ENCODE measurements at regions not wholly inside any gene's neighbourhood (a gene's known extent, or its start where the extent isn't known, plus 50 kb on each side); places are given as distances from the start of the nearest gene placed in this dataset. TPM values are rescaled to one million over a fixed set of nuclear protein-coding genes. Genes with fewer than 3 reads are reported as not detected.

Small RNAs in the stretch of these regions (small RNA-seq; reads per million reads assigned to genes)
- gene RNU6-70P (ENCODE audit: low replicate concordance), result not detected

All from GM23338 (cell line).